A549 (cell line): ENCODE measurements at regions not wholly inside any gene's neighbourhood (a gene's known extent, or its start where the extent isn't known, plus 50 kb on each side); places are given as distances from the start of the nearest gene placed in this dataset.

Experiments
- ATAC-seq, 2 experiments: fragments of 200-7000 bp in 1 of 2; fragments of >200 bp in 1 of 2; cut with Nextera tagmentation in 1 of 2; cut with Tn5 transposase in 1 of 2; 3 replicates each; pipeline versions ENCODE4 v1.8.0 to v1.9.1; 2018 to 2020; ENCODE audit warnings: mild to moderate bottlenecking in 1 of 2, moderate library complexity in 1 of 2
- CTCF ChIA-PET: fragments of 300-600 bp; sonication (Branson Sonifier 250); formaldehyde crosslinking; extraction: SDS; loops from one replicate; lab custom pipeline; 2021; ENCODE audit warnings: antibody characterized with exemption, inconsistent platforms; lab: Yijun Ruan, JAX
- POLR2A ChIA-PET: fragments of 350-600 bp; formaldehyde crosslinking; extraction: SDS; loops from one replicate; lab custom pipeline; 2021; ENCODE audit warnings: antibody characterized with exemption, inconsistent platforms; lab: Yijun Ruan, JAX
- DNase-seq, 2 experiments: peaks; one replicate each; pipeline versions ENCODE4 v3.0.0 to v3.0.0-alpha.2; 2011 to 2016; ENCODE audit warnings: low read depth in 1 of 2, low spot score in 1 of 2
- FAIRE-seq: peaks from 2 replicates; lab custom pipeline; 2011; peaks lifted over from hg19 to GRCh38; lab: Jason Lieb, UNC
- H3K27ac ChIP-seq, 2 experiments: fragments of >200 bp; sonication (Bioruptor Twin); formaldehyde crosslinking; 3 replicates each; pipeline ENCODE4 v1.5.1; 2016 to 2017
- H3K4me1 ChIP-seq: fragments of >200 bp; sonication (Bioruptor Twin); formaldehyde crosslinking; 3 replicates; pipeline ENCODE4 v1.6.1; 2016
- H3K4me2 ChIP-seq: fragments of >200 bp; sonication (Bioruptor Twin); formaldehyde crosslinking; 3 replicates; pipeline ENCODE4 v1.6.1; 2016
- H3K4me3 ChIP-seq: fragments of >200 bp; sonication (Bioruptor Twin); formaldehyde crosslinking; 3 replicates; pipeline ENCODE4 v1.5.1; 2016
- H3K9me3 ChIP-seq: fragments of >200 bp; sonication (Bioruptor Twin); formaldehyde crosslinking; 3 replicates; pipeline ENCODE4 v1.6.1; 2016
- ATOH8 ChIP-seq: fragments of 250-450 bp; sonication (Bioruptor Pico); IDR thresholded peaks from 2 replicates; pipeline ENCODE4 v1.5.0; 2020; ENCODE audit warnings: low read depth, mild to moderate bottlenecking, moderate library complexity
- BHLHE40 ChIP-seq: IDR thresholded peaks from 2 replicates; pipeline ENCODE4 v1.6.1; 2012; ENCODE audit warnings: low read depth, low read length, inconsistent platforms
- CTCF ChIP-seq: fragments of >200 bp; sonication (Bioruptor Twin); formaldehyde crosslinking; IDR thresholded peaks from 3 replicates; pipeline ENCODE4 v1.5.1; 2016
- E2F6 ChIP-seq: IDR thresholded peaks from 2 replicates; pipeline ENCODE4 v1.6.1; 2012; ENCODE audit warnings: low read depth, borderline replicate concordance
- EHMT2 ChIP-seq: fragments of 200-600 bp; sonication (generic); IDR thresholded peaks from 2 replicates; pipeline ENCODE4 v1.6.1; 2016; ENCODE audit warnings: antibody characterized with exemption, low read depth, mild to moderate bottlenecking, moderate library complexity
- EP300 ChIP-seq, 2 experiments: fragments of >200 bp; sonication (Bioruptor Twin); formaldehyde crosslinking; IDR thresholded peaks; 2 replicates in 1 of 2; 3 replicates in 1 of 2; pipeline ENCODE4 v1.6.1; 2016 to 2017
- FOSL2 ChIP-seq, 2 experiments: fragments of 450-650 bp in 1 of 2; fragments of >200 bp in 1 of 2; sonication (Bioruptor Twin) in 1 of 2; formaldehyde crosslinking; IDR thresholded peaks; 2 replicates each; pipeline versions ENCODE4 v1.5.0 to v1.6.1; 2016 to 2020; ENCODE audit warnings: mild to moderate bottlenecking in 1 of 2, moderate library complexity in 1 of 2
- GATA3 ChIP-seq: IDR thresholded peaks from 2 replicates; pipeline ENCODE4 v1.6.1; 2012; ENCODE audit warnings: borderline replicate concordance
- HDAC2 ChIP-seq: fragments of 200-600 bp; sonication (generic); IDR thresholded peaks from 2 replicates; pipeline ENCODE4 v1.6.1; 2016
- HMGXB4 ChIP-seq: fragments of 250-450 bp; sonication (Bioruptor Pico); IDR thresholded peaks from 2 replicates; pipeline ENCODE4 v1.5.0; 2021; ENCODE audit warnings: mild to moderate bottlenecking, moderate library complexity, borderline replicate concordance
- HOXB13 ChIP-seq: fragments of 250-450 bp; sonication (Bioruptor Pico); IDR thresholded peaks from 2 replicates; pipeline ENCODE4 v1.5.0; 2020; ENCODE audit warnings: low read depth, mild to moderate bottlenecking, moderate library complexity
- HOXB5 ChIP-seq: fragments of 250-450 bp; sonication (Bioruptor Pico); IDR thresholded peaks from 2 replicates; pipeline ENCODE4 v1.5.0; 2020; ENCODE audit warnings: mild to moderate bottlenecking, moderate library complexity
- JUNB ChIP-seq: fragments of >200 bp; sonication (Bioruptor Twin); formaldehyde crosslinking; IDR thresholded peaks from 2 replicates; pipeline ENCODE4 v1.6.1; 2016
- KDM1A ChIP-seq: fragments of 200-600 bp; sonication (generic); IDR thresholded peaks from 2 replicates; pipeline ENCODE4 v1.6.1; 2016; ENCODE audit warnings: low read depth, mild to moderate bottlenecking
- KDM5A ChIP-seq: fragments of 200-600 bp; sonication (generic); IDR thresholded peaks from 2 replicates; pipeline ENCODE4 v1.6.1; 2016; ENCODE audit warnings: antibody characterized with exemption, mild to moderate bottlenecking
- MAX ChIP-seq: IDR thresholded peaks from 2 replicates; pipeline ENCODE4 v1.6.1; 2012
- MAZ ChIP-seq: fragments of 150-350 bp; IDR thresholded peaks from 2 replicates; pipeline ENCODE4 v1.6.1; 2014; ENCODE audit warnings: antibody characterized with exemption, low read depth, low read length, borderline replicate concordance
- MYC ChIP-seq: IDR thresholded peaks from 2 replicates; pipeline ENCODE4 v1.6.1; 2012; ENCODE audit warnings: mild to moderate bottlenecking, inconsistent platforms, low read length, improper control_type of control experiment, borderline replicate concordance
- PBX3 ChIP-seq: IDR thresholded peaks from 2 replicates; pipeline ENCODE4 v1.6.1; 2012
- PHF8 ChIP-seq: fragments of 200-600 bp; sonication (generic); IDR thresholded peaks from 2 replicates; pipeline ENCODE4 v1.6.1; 2016; ENCODE audit warnings: low read depth, mild to moderate bottlenecking, antibody characterized with exemption, moderate library complexity, borderline replicate concordance
- RCOR1 ChIP-seq: fragments of 150-350 bp; IDR thresholded peaks from 2 replicates; pipeline ENCODE4 v1.6.1; 2014; ENCODE audit warnings: antibody characterized with exemption, low read length, low read depth
- RFX5 ChIP-seq: fragments of 450-650 bp; IDR thresholded peaks from 2 replicates; pipeline ENCODE4 v1.7.1; 2014; ENCODE audit warnings: antibody characterized with exemption, mild to moderate bottlenecking, moderate library complexity
- SREBF2 ChIP-seq: fragments of 450-650 bp; IDR thresholded peaks from 2 replicates; pipeline ENCODE4 v1.6.1; 2014; ENCODE audit warnings: mild to moderate bottlenecking, moderate library complexity
- TFCP2L1 ChIP-seq: fragments of 250-450 bp; sonication (Bioruptor Pico); IDR thresholded peaks from 2 replicates; pipeline ENCODE4 v1.5.0; 2021; ENCODE audit warnings: mild to moderate bottlenecking
- ZNF302 ChIP-seq: fragments of 250-450 bp; sonication (Bioruptor Pico); IDR thresholded peaks from 2 replicates; pipeline ENCODE4 v1.9.0; 2021; ENCODE audit warnings: inconsistent platforms, mild to moderate bottlenecking, moderate library complexity
- ZSCAN20 ChIP-seq: fragments of 250-450 bp; sonication (Bioruptor Pico); IDR thresholded peaks from 2 replicates; pipeline ENCODE4 v1.8.0; 2022; ENCODE audit warnings: mild to moderate bottlenecking, moderate library complexity
- WGBS: methylation state at CpG from one replicate; pipeline ENCODE4 v1.1.6; 2017; ENCODE audit errors: missing lambda C conversion rate; 5-methylcytosine and 5-hydroxymethylcytosine counted together

GRCh38 chr1:200337410-200337809, 72.4 kb downstream of the ZNF281 start (continued):
- TF ChIP-seq E2F6 (no peak), KDM5A (no peak)

GRCh38 chr1:200336901-200337391, 72.9 kb downstream of the ZNF281 start:
- Histone ChIP-seq H3K9me3 (no peaks in the 10 kb centered on the region), H3K4me1 (peaks cover 49% of the 10 kb centered on the region)
- POLR2A ChIA-PET, result no interaction called here
- TF ChIP-seq JUNB (no peak), MAX (0 out of 2 replicates have a peak, but pooled peaks have one; percentile 0), RFX5 (no peak), HOXB13 (peak; percentile 28; the same call in 1 of the 2 replicates), ATOH8 (CRISPR knock-in tag) (no peak), HDAC2 (no peak), PBX3 (no peak), CTCF (no peak), SREBF2 (no peak), ZNF302 (CRISPR knock-in tag) (peak; percentile 35; the same call in 1 of the 2 replicates)
- TF ChIP-seq, all 56 proteins: peak for 3
- CTCF ChIA-PET, result interaction anchor here (0.6 to 1.2 kb wide), 3 partner anchors 21 to 174 kb away, joined by 3 to 6 read pairs (median 3); no protein-coding TSS in a partner anchor
- Histone ChIP-seq H3K4me3 (no peak overlapping the region), H3K27ac (peak overlapping the region; percentile 60 to 82), H3K4me2 (peak overlapping the region; percentile 57)
- peak; percentile 45 to 61; a peak in 5 of 6 replicates for ATAC-seq
- WGBS, result 18% methylated on average over 4 of the region's 4 CpGs
- FAIRE-seq, result no peak
- peak in 1 of 2 experiments; percentile 33 for DNase-seq

GRCh38 chr1:200336101-200336845, 73.6 kb downstream of the ZNF281 start:
- CTCF ChIA-PET, result interaction anchor here (0.6 kb wide), 2 partner anchors 29 to 92 kb away, joined by 3 read pairs; no protein-coding TSS in a partner anchor
- peaks cover 46% of the 10 kb centered on the region for H3K4me1 ChIP-seq
- FAIRE-seq (peak; percentile 18), ATAC-seq (peak; percentile 58 to 77; a peak in 4 of 6 replicates), DNase-seq (peak; percentile 51 to 70)
- H3K27ac ChIP-seq, result peak overlapping the region; percentile 60 to 82
- WGBS, result 34% methylated on average over 4 of the region's 4 CpGs
- POLR2A ChIA-PET, result no interaction called here
- H3K4me2 ChIP-seq, result peak overlapping the region; percentile 57
- no peaks in the 10 kb centered on the region for H3K9me3 ChIP-seq
- no peak overlapping the region for H3K4me3 ChIP-seq
- no peak for TF ChIP-seq BHLHE40
- TF ChIP-seq HOXB13, result no peak
- peak; percentile 90 for TF ChIP-seq GATA3
- TF ChIP-seq FOSL2 (IDR thresholded peaks at IDR 0.05), result no peak
- TF ChIP-seq FOSL2 (CRISPR knock-in tag; IDR thresholded peaks at IDR 0.05), result peak; percentile 87
- no peak for TF ChIP-seq MYC
- no peak for TF ChIP-seq HOXB5 (CRISPR knock-in tag)
- TF ChIP-seq KDM1A, result no peak
- no peak for TF ChIP-seq KDM5A
- TF ChIP-seq PHF8, result no peak
- TF ChIP-seq EHMT2, result no peak
- TF ChIP-seq RCOR1, result no peak
- TF ChIP-seq EP300 (IDR thresholded peaks at IDR 0.05), result peak; percentile 21 to 35; a peak in 2 of 5 replicates
- TF ChIP-seq ZSCAN20 (CRISPR knock-in tag), result no peak
- no peak for TF ChIP-seq TFCP2L1 (CRISPR knock-in tag)
- TF ChIP-seq MAZ, result no peak
- TF ChIP-seq HMGXB4 (CRISPR knock-in tag), result no peak
- no peak for TF ChIP-seq RFX5
